ENCODE measurements at regions not wholly inside any gene's neighbourhood (a gene's known extent, or its start where the extent isn't known, plus 50 kb on each side); places are given as distances from the start of the nearest gene placed in this dataset.

DNA sequence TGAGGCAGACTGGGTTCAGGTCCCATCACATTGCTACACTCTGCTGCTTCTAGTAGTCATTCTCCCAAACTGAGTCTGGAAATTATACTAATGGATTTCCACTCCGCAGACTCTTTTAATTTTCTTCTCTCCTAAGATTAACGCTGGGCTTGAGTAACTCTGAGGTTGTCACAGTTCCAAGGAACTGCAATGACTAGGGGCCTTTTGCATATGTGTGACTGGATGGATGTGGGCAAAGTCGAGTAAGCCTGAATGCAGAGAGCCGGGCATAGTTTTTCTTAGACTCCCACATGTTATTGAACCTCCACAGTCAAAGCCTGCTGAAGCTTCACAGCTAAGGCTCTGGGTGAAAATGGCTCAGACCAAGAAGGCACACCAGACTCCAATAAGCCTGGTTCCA lies 160.9 kb upstream of the PROX1 start:
- Histone ChIP-seq H3K4me1 (ENCODE audit: control insufficient read depth, low read length) (no peaks in the 10 kb centered on the region), H3K36me3 (ENCODE audit: control insufficient read depth, low read length) (no peaks in the 10 kb centered on the region), H3K27me3 (ENCODE audit: control insufficient read depth, low read length) (no peaks in the 10 kb centered on the region), H3K27ac (ENCODE audit: low read depth, low read length) (no peak overlapping the region), H3K9me2 (replicated peaks; ENCODE audit: control insufficient read depth, low read length) (no peaks in the 10 kb centered on the region), H3K4me3 (ENCODE audit: low read length) (no peak overlapping the region), H3K9me3 (ENCODE audit: control insufficient read depth, insufficient read depth, low read length) (no peaks in the 10 kb centered on the region), H4K20me1 (ENCODE audit: control insufficient read depth, insufficient read depth, low read depth, low read length) (no peaks in the 10 kb centered on the region), H3F3A (ENCODE audit: control insufficient read depth, insufficient read depth) (no peaks in the 10 kb centered on the region), H3K79me2 (ENCODE audit: control insufficient read depth, low read length) (no peaks in the 10 kb centered on the region), H3K4me2 (ENCODE audit: low read length) (no peak overlapping the region)
- no peak for TF ChIP-seq EZH2phosphoT487 (IDR thresholded peaks at IDR 0.05; ENCODE audit: borderline replicate concordance, low read length)
- TF ChIP-seq, protein P1, sequence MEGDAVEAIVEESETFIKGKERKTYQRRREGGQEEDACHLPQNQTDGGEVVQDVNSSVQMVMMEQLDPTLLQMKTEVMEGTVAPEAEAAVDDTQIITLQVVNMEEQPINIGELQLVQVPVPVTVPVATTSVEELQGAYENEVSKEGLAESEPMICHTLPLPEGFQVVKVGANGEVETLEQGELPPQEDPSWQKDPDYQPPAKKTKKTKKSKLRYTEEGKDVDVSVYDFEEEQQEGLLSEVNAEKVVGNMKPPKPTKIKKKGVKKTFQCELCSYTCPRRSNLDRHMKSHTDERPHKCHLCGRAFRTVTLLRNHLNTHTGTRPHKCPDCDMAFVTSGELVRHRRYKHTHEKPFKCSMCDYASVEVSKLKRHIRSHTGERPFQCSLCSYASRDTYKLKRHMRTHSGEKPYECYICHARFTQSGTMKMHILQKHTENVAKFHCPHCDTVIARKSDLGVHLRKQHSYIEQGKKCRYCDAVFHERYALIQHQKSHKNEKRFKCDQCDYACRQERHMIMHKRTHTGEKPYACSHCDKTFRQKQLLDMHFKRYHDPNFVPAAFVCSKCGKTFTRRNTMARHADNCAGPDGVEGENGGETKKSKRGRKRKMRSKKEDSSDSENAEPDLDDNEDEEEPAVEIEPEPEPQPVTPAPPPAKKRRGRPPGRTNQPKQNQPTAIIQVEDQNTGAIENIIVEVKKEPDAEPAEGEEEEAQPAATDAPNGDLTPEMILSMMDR (IDR thresholded peaks at IDR 0.05; ENCODE audit: low read depth, low read length, poor library complexity, severe bottlenecking), result no peak

DNA sequence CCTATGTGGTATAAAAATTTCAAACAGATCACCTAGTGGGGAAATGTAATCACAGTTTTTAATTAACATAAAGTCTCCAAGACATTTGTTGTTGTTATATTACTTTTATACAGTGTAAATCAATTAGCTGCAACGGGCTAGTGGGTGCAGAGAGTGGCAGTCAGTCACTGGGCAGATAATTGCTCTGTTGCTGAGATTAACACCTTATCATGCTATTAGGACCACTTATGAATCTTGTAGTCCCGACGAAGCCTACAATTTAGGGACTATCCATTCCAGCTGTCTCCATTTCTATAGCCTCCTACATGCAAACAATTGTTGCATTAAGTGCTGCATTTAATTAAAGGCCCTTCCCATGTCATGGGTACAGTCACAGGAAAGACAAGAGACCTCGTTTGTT lies 158.9 kb upstream of the PROX1 start:
- Histone ChIP-seq H3K79me2 (ENCODE audit: control insufficient read depth, low read length) (no peaks in the 10 kb centered on the region), H3K9me2 (replicated peaks; ENCODE audit: control insufficient read depth, low read length) (no peaks in the 10 kb centered on the region), H3K4me3 (ENCODE audit: low read length) (no peak overlapping the region), H3K4me1 (ENCODE audit: control insufficient read depth, low read length) (no peaks in the 10 kb centered on the region), H3K36me3 (ENCODE audit: control insufficient read depth, low read length) (no peaks in the 10 kb centered on the region), H3F3A (ENCODE audit: control insufficient read depth, insufficient read depth) (no peaks in the 10 kb centered on the region), H3K27me3 (ENCODE audit: control insufficient read depth, low read length) (no peaks in the 10 kb centered on the region), H3K27ac (ENCODE audit: low read depth, low read length) (no peak overlapping the region), H3K9me3 (ENCODE audit: control insufficient read depth, insufficient read depth, low read length) (no peaks in the 10 kb centered on the region), H4K20me1 (ENCODE audit: control insufficient read depth, insufficient read depth, low read depth, low read length) (no peaks in the 10 kb centered on the region), H3K4me2 (ENCODE audit: low read length) (no peak overlapping the region)
- no peak for TF ChIP-seq EZH2phosphoT487 (IDR thresholded peaks at IDR 0.05; ENCODE audit: borderline replicate concordance, low read length)
- TF ChIP-seq, protein P1 (IDR thresholded peaks at IDR 0.05; ENCODE audit: low read depth, low read length, poor library complexity, severe bottlenecking), result no peak

DNA sequence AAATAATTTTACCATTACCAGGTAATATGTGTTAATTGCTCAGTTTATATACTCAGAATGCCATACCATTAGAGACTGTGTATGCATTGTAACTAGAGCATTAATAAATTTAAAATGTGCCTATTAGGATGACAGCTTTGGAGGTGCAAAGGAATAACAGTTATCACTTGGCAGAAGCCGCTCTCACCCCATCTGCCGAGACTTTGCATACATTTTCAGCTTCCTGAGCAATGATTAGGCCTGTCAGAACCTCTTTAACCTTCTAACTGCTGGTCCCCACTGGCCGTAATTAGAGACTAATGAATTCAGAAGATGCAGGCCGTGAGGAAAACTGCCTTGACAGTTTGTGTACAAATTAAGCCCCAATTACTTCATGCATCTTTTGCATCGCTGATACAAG lies 158.0 kb upstream of the PROX1 start:
- H3K4me2 ChIP-seq (ENCODE audit: low read length), result no peak overlapping the region
- H3K9me2 ChIP-seq (replicated peaks; ENCODE audit: control insufficient read depth, low read length), result no peaks in the 10 kb centered on the region
- no peaks in the 10 kb centered on the region for H4K20me1 ChIP-seq (ENCODE audit: control insufficient read depth, insufficient read depth, low read depth, low read length)
- H3K4me1 ChIP-seq (ENCODE audit: control insufficient read depth, low read length), result no peaks in the 10 kb centered on the region
- TF ChIP-seq EZH2phosphoT487 (IDR thresholded peaks at IDR 0.05; ENCODE audit: borderline replicate concordance, low read length), result no peak
- TF ChIP-seq, protein P1 (IDR thresholded peaks at IDR 0.05; ENCODE audit: low read depth, low read length, poor library complexity, severe bottlenecking), result no peak
- H3K27ac ChIP-seq (ENCODE audit: low read depth, low read length), result no peak overlapping the region
- no peaks in the 10 kb centered on the region for H3K9me3 ChIP-seq (ENCODE audit: control insufficient read depth, insufficient read depth, low read length)
- H3K27me3 ChIP-seq (ENCODE audit: control insufficient read depth, low read length), result no peaks in the 10 kb centered on the region
- H3K4me3 ChIP-seq (ENCODE audit: low read length), result no peak overlapping the region
- no peaks in the 10 kb centered on the region for H3K36me3 ChIP-seq (ENCODE audit: control insufficient read depth, low read length)
- no peaks in the 10 kb centered on the region for H3K79me2 ChIP-seq (ENCODE audit: control insufficient read depth, low read length)
- H3F3A ChIP-seq (ENCODE audit: control insufficient read depth, insufficient read depth), result no peaks in the 10 kb centered on the region

DNA sequence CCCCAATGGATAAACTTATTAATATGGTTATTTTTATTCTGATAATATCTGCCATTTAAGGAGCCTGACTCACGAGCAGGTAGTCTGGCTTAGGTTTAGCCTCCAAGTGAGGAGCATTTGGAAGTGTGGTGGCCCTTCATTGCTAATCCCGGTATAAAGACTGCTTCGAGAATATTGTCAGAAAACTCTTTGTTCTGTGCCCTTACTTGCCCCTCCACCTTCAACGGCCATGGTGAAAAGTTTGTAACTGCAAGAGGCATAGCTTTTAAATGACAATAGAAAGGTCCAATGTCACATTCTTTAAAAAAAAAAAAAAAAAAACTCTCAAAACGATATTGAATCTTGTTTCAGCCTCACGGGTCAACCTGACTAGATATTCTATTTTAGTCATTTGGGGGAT lies 157.4 kb upstream of the PROX1 start:
- Histone ChIP-seq H3K27me3 (ENCODE audit: control insufficient read depth, low read length) (no peaks in the 10 kb centered on the region), H3K4me3 (ENCODE audit: low read length) (no peak overlapping the region), H3K9me3 (ENCODE audit: control insufficient read depth, insufficient read depth, low read length) (no peaks in the 10 kb centered on the region), H3K9me2 (replicated peaks; ENCODE audit: control insufficient read depth, low read length) (no peaks in the 10 kb centered on the region), H3F3A (ENCODE audit: control insufficient read depth, insufficient read depth) (no peaks in the 10 kb centered on the region), H3K4me1 (ENCODE audit: control insufficient read depth, low read length) (no peaks in the 10 kb centered on the region), H3K79me2 (ENCODE audit: control insufficient read depth, low read length) (no peaks in the 10 kb centered on the region), H4K20me1 (ENCODE audit: control insufficient read depth, insufficient read depth, low read depth, low read length) (no peaks in the 10 kb centered on the region), H3K4me2 (ENCODE audit: low read length) (no peak overlapping the region), H3K36me3 (ENCODE audit: control insufficient read depth, low read length) (no peaks in the 10 kb centered on the region), H3K27ac (ENCODE audit: low read depth, low read length) (no peak overlapping the region)
- TF ChIP-seq EZH2phosphoT487 (IDR thresholded peaks at IDR 0.05; ENCODE audit: borderline replicate concordance, low read length), result no peak
- TF ChIP-seq, protein P1 (IDR thresholded peaks at IDR 0.05; ENCODE audit: low read depth, low read length, poor library complexity, severe bottlenecking), result no peak
